NCI-H128 (cell line): ENCODE measurements at regions not wholly inside any gene's neighbourhood (a gene's known extent, or its start where the extent isn't known, plus 50 kb on each side); places are given as distances from the start of the nearest gene placed in this dataset.
"Not testable (repeated sequence)": the region's sequence is repeated elsewhere in the genome, so short reads cannot be mapped to it uniquely, and the experiment has no call there.

Experiments used
- DNase-seq: peaks from one replicate; lab custom pipeline; 2025; ENCODE audit not compliant: unreplicated experiment; lab: John Stamatoyannopoulos, UW

DNA sequence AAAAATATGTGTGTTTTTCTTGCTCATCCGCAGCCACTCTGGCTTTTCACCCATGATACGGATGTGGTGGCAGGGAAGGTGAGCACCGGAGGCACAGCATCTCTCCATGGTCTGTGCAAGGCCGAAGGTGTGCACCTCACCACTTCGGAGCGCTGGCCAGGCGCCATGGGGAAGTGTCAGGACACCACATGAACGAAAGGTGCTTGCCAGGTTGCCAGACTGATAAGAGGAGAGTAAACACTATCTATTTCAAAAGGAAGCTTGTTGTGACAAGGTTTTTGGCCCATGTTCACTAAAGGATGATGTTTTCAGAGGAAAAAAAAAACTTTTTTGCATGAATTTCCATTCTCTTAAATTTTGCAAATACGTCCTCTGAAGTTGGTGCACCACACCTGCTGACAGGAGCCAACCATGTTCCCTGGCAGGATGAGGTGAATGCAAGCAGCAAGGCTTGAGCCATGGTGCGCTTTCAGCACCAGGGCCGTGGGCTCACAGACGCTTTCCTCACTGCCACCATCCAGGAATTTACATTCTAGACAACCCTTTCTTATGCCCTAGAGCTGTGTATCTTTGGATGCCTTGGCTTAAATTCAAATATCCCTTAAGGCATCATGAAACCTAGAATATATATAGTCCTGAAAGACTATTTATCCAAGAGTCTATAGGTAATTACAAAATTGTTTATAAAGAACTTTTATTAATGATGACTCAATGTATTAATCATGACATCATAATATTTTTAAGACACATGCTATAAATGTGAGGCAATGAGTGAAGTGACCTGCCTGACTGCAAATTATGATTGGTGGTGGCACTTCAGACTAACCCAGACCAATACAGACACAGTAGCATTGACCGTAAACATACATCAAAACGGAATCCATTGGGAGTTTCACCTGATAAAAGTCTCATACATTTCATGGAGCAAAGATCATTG, 234.5 kb downstream of the TFAP2A start:
- no peak for DNase-seq

GRCh38 chr6:10177704-10178103, 237.2 kb downstream of the TFAP2A start:
- DNase-seq = no peak

DNA sequence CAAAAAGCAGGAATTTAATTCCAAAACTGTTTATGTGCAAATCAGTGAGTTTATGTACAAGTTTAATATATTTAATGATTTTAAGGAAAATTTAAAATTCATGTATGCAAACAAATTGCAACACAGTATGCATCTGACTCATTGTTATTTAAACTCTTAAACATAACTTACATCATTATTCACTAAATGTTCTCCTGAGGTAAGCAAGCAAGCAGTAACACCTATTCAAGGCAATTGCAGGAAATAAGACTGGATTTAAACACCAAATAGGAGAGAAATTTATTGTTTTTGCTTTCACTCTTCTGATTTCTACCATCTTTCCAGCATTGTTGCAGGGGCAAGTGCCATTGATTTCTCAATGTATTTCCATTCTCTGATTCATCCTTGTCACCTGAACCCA, 239.5 kb downstream of the TFAP2A start:
- DNase-seq = no peak

DNA sequence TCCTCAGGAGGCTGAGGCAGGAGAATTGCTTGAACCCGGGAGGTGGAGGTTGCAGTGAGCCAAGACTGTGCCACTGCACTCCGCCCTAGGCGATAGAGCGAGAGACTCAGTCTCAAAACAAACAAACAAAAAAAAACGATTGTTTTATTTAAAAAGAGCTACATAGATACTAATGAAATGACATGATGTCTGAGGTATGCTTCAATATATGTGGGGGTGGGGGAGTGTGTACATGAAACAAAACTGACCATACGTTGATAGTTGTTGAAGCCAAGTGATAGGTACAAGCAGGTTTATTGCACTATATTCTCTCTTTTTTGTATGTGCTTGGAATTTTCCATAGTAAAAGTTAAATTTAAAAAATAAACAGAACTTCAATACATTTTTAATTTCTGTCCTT, 240.1 kb downstream of the TFAP2A start:
- no peak for DNase-seq

- DNase-seq = no peak
Observed at GRCh38 chr6:10174056-10174455, 240.8 kb downstream of the TFAP2A start.

GRCh38 chr6:10171706-10172105, 243.2 kb downstream of the TFAP2A start:
- not testable (repeated sequence) for DNase-seq

DNA sequence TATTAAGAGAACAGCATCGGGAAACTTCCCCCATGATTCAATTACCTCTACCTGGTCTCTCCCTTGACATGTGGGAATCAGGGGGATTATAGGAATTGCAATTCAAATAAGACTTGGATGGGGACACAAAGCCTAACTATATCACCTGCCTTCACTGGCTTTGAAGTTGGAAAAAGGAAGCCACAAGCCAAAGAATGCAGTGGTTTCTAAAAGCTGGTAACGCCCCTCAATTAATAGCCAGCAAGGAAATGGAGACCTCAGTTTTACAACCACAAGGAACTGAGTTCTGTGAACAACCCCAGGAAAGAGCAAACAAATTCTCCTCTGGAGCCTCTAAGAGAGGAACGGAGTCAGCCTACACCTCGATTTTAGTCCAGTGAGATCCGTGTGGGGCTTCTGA, 244.1 kb downstream of the TFAP2A start:
- DNase-seq = no peak

GRCh38 chr6:10166031-10166430, 248.8 kb downstream of the TFAP2A start:
- DNase-seq = no peak

- DNase-seq = no peak
Observed at GRCh38 chr6:10163203-10163962, 251.5 kb downstream of the TFAP2A start.

- DNase-seq = no peak
Observed at GRCh38 chr6:10156875-10157274, 258.0 kb downstream of the TFAP2A start.

DNA sequence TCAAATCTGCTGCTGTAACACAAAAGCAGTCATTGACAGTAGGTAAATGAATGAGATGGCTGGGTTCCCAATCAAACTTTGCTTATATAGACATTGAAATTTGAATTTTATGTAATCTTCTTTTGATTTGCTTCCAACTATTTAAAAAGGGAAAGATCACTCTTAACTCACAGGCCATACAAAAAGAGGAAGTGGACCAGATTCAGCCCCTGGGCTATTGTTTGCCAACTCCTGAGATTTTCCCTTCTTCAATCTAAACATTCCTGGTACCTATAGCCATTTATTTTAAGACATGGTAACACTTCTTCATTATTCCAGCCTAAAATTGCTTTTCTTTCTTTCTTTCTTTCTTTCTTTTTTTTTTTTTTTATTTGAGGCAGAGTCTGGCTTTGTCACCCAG, 260.6 kb downstream of the TFAP2A start:
- DNase-seq = no peak

DNA sequence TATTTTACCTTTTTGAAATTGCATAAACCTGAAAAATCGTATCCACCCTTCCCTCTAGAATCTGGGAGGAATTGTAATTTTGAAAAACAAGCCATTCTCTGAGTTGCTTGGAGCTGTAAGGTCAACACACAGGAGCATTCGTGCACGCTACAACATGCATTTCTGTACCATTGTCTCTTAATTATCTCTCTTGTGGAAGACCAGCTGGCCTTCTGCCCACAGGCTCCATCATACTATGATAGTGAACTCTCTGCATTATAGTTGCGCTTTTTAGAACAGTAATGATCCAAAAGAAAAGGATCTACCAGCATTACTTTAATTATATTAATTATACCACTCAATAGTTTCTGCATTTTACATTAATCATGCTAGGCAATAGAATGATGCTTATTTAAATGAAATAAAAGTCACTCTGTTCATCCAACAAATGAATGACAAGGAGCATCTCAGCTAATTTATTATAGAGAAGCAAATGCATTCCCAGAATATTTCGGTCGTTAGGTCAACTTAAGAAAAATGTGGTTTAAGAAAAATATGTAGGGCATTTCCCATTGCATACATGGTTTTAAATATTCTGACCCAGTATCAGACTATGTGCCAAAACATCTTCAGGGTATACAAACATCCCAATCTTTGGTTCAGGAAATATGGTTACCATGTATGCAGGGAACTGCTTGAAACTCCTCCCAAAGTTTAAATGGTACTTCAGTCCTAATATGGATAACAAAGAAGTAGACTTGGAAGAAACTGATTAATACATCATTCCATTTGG, 263.5 kb downstream of the TFAP2A start:
- DNase-seq = no peak

GRCh38 chr6:10149603-10150002, 265.3 kb downstream of the TFAP2A start:
- DNase-seq = no peak

DNA sequence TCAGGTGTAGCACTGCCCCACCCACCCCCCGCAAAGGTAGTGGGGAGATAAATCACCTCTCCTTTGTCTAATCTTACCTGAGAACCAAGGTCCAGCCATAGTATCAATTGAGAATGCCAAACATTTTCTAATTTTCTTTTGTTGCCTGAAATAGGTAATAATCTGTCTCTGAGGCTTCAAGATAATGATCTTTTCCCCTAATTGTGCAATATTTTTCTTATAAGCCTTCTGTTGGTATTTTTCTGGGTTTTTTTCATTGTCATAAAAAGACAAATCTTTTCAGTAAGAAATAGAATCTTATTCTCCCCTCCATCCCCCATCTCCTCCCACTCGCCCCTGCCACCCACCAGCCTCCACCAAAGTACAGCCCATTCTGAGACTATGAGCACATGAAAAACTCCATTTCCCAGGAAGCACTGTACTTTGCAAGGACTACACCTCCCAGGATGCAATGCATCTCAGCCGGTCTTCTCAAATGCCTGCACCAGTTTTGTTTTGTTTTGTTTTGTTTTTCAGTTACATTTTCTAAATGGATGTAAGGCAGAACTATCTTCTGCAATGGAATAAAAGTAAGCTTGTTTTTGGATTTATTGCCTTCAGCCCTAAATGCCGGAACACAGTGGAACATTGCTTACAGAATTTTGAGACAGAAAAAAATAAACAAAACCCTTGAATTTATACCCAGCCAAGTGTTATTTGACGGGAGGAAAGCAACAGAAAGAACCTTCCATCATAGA, 268.0 kb downstream of the TFAP2A start:
- DNase-seq = no peak

DNA sequence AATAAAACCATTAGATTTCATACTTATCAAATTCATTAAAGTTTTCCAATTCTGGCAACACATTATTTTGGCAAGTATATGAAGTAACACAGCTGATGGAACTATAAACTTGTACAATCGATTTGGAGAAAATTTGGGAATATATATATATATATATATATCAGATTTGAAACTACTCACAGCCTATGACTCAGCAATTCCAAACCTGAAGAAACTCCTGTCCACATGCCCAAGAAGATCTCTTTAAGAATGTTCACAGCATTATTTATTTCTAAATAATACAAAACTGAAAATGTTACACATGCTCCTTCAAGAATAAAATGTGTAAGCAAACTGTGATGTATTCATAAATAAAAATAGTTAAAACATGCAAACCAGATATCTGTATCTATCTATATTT, 270.1 kb downstream of the TFAP2A start:
- DNase-seq = no peak

- no peak for DNase-seq
Observed at GRCh38 chr6:10141746-10142443, 273.0 kb downstream of the TFAP2A start.

DNA sequence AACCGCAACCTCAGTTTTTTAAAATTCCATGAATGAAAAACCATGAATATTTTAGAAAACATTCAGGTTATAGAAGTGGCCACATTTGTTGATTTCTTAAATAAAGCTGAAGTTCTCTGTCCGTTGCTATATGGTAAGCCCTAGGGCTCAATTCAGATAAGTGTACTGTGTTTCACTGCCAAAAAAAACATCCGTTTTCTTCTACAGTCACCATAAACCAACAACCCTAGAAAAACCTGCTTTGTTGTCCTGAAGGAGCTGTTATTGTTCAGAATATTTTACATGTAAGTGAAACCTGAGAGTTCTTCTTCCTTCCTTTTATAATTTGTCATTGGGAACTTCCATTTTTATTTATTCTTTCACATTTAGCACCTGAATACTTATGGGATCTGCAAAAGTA, 274.1 kb downstream of the TFAP2A start:
- DNase-seq = no peak

DNA sequence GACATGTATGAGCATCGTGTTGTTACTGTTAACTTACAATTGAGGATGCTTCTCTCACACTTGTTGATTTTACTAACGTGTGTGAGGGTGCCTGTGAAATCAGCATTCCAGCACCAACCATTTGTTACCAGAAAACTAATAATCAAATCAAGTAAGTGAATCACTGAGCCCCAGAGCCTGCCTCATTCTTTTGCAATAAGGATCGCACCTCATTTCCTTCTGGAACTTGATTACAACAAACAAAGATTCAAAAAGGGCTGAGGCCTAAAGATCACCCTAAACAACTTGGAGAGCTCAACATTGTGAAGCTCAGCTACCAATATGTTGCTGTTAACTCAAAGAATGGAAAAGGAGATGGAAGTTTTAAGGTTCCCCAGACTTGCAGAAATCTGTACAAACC, 274.7 kb downstream of the TFAP2A start:
- no peak for DNase-seq

GRCh38 chr6:10138917-10139316, 276.0 kb downstream of the TFAP2A start:
- DNase-seq = no peak

- no peak for DNase-seq
Observed at GRCh38 chr6:10136636-10137035, 278.2 kb downstream of the TFAP2A start.
